ENCODE measurements at regions not wholly inside any gene's neighbourhood (a gene's known extent, or its start where the extent isn't known, plus 50 kb on each side); places are given as distances from the start of the nearest gene placed in this dataset.

DNA sequence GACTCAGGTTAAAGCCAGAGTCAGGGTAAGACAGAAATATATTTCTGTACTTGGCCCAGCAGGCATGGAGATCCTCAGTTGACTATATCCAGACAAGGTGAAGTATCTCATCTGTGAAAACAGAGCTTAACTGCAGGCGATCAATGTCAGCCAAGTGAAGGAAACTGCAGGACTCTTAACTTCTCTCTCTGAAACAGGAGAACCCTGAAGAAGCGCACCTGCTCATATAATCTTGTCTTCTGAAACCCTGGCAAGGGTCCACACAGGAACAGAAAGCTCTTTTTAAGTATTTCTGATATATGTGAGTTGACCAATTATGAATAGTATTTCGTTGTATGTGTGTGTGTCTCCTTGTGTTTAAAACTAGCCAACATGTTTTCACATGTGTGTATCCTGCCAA, 504.8 kb upstream of the SLITRK5 start:
- no peaks in the 10 kb centered on the region for H3K4me1 Mint-ChIP-seq
- peaks cover 13% of the 10 kb centered on the region for H3K9me3 Mint-ChIP-seq
- ChIA-PET POLR2A (no interaction called here), CTCF (no interaction called here)
- H3K36me3 Mint-ChIP-seq: peaks cover 9% of the 10 kb centered on the region; the same call in 1 of the 2 replicates
- DNase-seq (ENCODE audit: low spot score) (no peak), ATAC-seq (no peak)
- no peaks in the 10 kb centered on the region for H3K27me3 Mint-ChIP-seq (ENCODE audit: low read depth)
- no peak overlapping the region for H3K4me3 Mint-ChIP-seq
- TF ChIP-seq TEAD1 (CRISPR knock-in tag; IDR thresholded peaks at IDR 0.05) (no peak), ZNF219 (CRISPR knock-in tag; IDR thresholded peaks at IDR 0.05; ENCODE audit: borderline replicate concordance) (no peak)
- TF ChIP-seq, protein P1, sequence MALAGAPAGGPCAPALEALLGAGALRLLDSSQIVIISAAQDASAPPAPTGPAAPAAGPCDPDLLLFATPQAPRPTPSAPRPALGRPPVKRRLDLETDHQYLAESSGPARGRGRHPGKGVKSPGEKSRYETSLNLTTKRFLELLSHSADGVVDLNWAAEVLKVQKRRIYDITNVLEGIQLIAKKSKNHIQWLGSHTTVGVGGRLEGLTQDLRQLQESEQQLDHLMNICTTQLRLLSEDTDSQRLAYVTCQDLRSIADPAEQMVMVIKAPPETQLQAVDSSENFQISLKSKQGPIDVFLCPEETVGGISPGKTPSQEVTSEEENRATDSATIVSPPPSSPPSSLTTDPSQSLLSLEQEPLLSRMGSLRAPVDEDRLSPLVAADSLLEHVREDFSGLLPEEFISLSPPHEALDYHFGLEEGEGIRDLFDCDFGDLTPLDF (CRISPR knock-in tag; IDR thresholded peaks at IDR 0.05): no peak
- no peak overlapping the region for H3K27ac Mint-ChIP-seq

DNA sequence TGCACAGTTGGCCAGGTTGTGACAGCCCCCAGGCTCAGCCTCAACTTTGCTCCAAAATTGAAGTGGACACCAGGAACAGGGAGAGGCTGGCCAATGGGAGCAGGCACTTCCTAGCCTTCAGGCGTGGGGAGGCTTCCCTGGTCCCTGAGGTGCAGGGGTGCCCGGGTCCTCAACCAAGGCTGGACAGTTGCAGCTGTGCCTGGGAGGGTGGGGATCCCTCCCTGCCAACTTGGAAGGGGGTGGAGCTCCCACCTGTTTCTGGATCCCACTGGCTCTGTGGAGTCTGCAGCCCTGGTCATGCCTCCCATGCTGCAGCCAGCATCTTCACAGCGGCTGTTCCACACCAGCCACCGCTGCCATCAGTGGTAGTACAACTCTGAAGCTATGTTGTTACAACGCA, 502.8 kb upstream of the SLITRK5 start:
- Mint-ChIP-seq H3K27ac (no peak overlapping the region), H3K27me3 (ENCODE audit: low read depth) (no peaks in the 10 kb centered on the region)
- CTCF ChIA-PET: no interaction called here

DNA sequence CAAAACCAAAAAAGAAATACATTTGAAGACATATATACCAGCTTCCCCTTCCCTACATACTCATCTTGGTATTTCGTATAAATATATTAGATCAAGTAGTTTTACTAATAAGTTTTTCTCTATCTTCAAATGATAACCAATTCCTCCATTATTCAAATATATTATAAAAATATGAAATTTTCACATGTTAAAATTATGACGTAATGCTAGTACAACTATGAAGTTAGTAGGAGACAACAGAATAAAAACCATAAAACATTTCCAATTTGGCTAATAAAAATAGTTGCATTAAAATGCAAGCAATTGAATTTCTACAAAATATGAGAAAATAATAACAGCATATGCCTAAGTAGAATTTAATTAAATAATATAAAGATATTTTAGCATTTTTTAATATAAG, 501.8 kb upstream of the SLITRK5 start:
- POLR2A ChIA-PET: no interaction called here
- H3K4me3 Mint-ChIP-seq: no peak overlapping the region

More for the DNA sequence above, 502.8 kb upstream of the SLITRK5 start:
- DNase-seq (ENCODE audit: low spot score): no peak
- no peaks in the 10 kb centered on the region for H3K36me3 Mint-ChIP-seq
- ATAC-seq: no peak
- no peak for TF ChIP-seq JAZF1 (CRISPR knock-in tag; IDR thresholded peaks at IDR 0.05)
- TF ChIP-seq, protein P2, sequence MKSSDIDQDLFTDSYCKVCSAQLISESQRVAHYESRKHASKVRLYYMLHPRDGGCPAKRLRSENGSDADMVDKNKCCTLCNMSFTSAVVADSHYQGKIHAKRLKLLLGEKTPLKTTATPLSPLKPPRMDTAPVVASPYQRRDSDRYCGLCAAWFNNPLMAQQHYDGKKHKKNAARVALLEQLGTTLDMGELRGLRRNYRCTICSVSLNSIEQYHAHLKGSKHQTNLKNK (CRISPR knock-in tag; IDR thresholded peaks at IDR 0.05): no peak
- no peak for TF ChIP-seq CBFB (CRISPR knock-in tag; IDR thresholded peaks at IDR 0.05; ENCODE audit: low read depth)
- H3K4me1 Mint-ChIP-seq: 0 out of 2 replicates have a peak, but pooled peaks cover 3% of the 10 kb centered on the region
- no peaks in the 10 kb centered on the region for H3K9me3 Mint-ChIP-seq
- no peak overlapping the region for H3K4me3 Mint-ChIP-seq
- POLR2A ChIA-PET: no interaction called here

More for the DNA sequence above, 501.8 kb upstream of the SLITRK5 start:
- Mint-ChIP-seq H3K4me1 (0 out of 2 replicates have a peak, but pooled peaks cover 3% of the 10 kb centered on the region), H3K27ac (no peak overlapping the region), H3K36me3 (no peaks in the 10 kb centered on the region), H3K9me3 (no peaks in the 10 kb centered on the region), H3K27me3 (ENCODE audit: low read depth) (no peaks in the 10 kb centered on the region)
- TF ChIP-seq HMGA2 (CRISPR knock-in tag; IDR thresholded peaks at IDR 0.05): no peak
- no peak for TF ChIP-seq TP53 (CRISPR knock-in tag; IDR thresholded peaks at IDR 0.05)
- TF ChIP-seq ZNF219 (CRISPR knock-in tag; IDR thresholded peaks at IDR 0.05; ENCODE audit: borderline replicate concordance): no peak
- TF ChIP-seq, protein P3, sequence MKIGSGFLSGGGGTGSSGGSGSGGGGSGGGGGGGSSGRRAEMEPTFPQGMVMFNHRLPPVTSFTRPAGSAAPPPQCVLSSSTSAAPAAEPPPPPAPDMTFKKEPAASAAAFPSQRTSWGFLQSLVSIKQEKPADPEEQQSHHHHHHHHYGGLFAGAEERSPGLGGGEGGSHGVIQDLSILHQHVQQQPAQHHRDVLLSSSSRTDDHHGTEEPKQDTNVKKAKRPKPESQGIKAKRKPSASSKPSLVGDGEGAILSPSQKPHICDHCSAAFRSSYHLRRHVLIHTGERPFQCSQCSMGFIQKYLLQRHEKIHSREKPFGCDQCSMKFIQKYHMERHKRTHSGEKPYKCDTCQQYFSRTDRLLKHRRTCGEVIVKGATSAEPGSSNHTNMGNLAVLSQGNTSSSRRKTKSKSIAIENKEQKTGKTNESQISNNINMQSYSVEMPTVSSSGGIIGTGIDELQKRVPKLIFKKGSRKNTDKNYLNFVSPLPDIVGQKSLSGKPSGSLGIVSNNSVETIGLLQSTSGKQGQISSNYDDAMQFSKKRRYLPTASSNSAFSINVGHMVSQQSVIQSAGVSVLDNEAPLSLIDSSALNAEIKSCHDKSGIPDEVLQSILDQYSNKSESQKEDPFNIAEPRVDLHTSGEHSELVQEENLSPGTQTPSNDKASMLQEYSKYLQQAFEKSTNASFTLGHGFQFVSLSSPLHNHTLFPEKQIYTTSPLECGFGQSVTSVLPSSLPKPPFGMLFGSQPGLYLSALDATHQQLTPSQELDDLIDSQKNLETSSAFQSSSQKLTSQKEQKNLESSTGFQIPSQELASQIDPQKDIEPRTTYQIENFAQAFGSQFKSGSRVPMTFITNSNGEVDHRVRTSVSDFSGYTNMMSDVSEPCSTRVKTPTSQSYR (CRISPR knock-in tag; IDR thresholded peaks at IDR 0.05): no peak
- TF ChIP-seq NFATC4 (CRISPR knock-in tag; IDR thresholded peaks at IDR 0.05): no peak
- no peak for TF ChIP-seq CREB1 (CRISPR knock-in tag; IDR thresholded peaks at IDR 0.05)
- no peak for TF ChIP-seq ESRRA (CRISPR knock-in tag; IDR thresholded peaks at IDR 0.05; ENCODE audit: borderline replicate concordance)
- no peak for TF ChIP-seq ZNF317 (CRISPR knock-in tag; IDR thresholded peaks at IDR 0.05; ENCODE audit: borderline replicate concordance, low read depth)
- TF ChIP-seq, protein P4, sequence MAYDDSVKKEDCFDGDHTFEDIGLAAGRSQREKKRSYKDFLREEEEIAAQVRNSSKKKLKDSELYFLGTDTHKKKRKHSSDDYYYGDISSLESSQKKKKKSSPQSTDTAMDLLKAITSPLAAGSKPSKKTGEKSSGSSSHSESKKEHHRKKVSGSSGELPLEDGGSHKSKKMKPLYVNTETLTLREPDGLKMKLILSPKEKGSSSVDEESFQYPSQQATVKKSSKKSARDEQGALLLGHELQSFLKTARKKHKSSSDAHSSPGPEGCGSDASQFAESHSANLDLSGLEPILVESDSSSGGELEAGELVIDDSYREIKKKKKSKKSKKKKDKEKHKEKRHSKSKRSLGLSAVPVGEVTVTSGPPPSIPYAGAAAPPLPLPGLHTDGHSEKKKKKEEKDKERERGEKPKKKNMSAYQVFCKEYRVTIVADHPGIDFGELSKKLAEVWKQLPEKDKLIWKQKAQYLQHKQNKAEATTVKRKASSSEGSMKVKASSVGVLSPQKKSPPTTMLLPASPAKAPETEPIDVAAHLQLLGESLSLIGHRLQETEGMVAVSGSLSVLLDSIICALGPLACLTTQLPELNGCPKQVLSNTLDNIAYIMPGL (CRISPR knock-in tag; IDR thresholded peaks at IDR 0.05): no peak
- TF ChIP-seq, protein P5, sequence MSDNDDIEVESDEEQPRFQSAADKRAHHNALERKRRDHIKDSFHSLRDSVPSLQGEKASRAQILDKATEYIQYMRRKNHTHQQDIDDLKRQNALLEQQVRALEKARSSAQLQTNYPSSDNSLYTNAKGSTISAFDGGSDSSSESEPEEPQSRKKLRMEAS (CRISPR knock-in tag; IDR thresholded peaks at IDR 0.05): no peak
- CTCF ChIA-PET: no interaction called here
- ATAC-seq (no peak), DNase-seq (ENCODE audit: low spot score) (no peak)

Data from WTC11 (cell line).